WTC11 (cell line): ENCODE measurements at regions not wholly inside any gene's neighbourhood (a gene's known extent, or its start where the extent isn't known, plus 50 kb on each side); places are given as distances from the start of the nearest gene placed in this dataset.

Source experiments
- ATAC-seq: fragments of 200-7000 bp; cut with Tn5 transposase; 2 replicates; pipeline ENCODE4 v1.10.0; 2021; ENCODE audit warnings: mild to moderate bottlenecking, moderate library complexity
- CTCF ChIA-PET: fragments of 300-600 bp; sonication (Branson Sonifier 250); formaldehyde crosslinking; loops from one replicate; lab custom pipeline; 2021; ENCODE audit warnings: antibody characterized with exemption; lab: Charles Lee
- POLR2A ChIA-PET: fragments of 350-600 bp; sonication (Branson Sonifier 250); formaldehyde crosslinking; loops from one replicate; lab custom pipeline; 2021; ENCODE audit warnings: antibody characterized with exemption; lab: Charles Lee
- DNase-seq: peaks from one replicate; pipeline ENCODE4 v3.0.0; 2021; ENCODE audit warnings: low spot score
- H3K27ac Mint-ChIP-seq: 2 replicates; pipeline ENCODE4 v1.8.0; 2021; ENCODE audit warnings: mixed read lengths
- H3K27me3 Mint-ChIP-seq: 2 replicates; pipeline ENCODE4 v1.8.0; 2021; ENCODE audit warnings: low read depth, mild to moderate bottlenecking, moderate library complexity, mixed read lengths
- H3K36me3 Mint-ChIP-seq: 2 replicates; pipeline ENCODE4 v1.8.0; 2021; ENCODE audit warnings: mixed read lengths
- H3K4me1 Mint-ChIP-seq: 2 replicates; pipeline ENCODE4 v1.8.0; 2022; ENCODE audit warnings: mixed read lengths
- H3K4me3 Mint-ChIP-seq: 2 replicates; pipeline ENCODE4 v1.8.0; 2021; ENCODE audit warnings: mild to moderate bottlenecking, moderate library complexity, mixed read lengths
- H3K9me3 Mint-ChIP-seq: 2 replicates; pipeline ENCODE4 v1.8.0; 2021; ENCODE audit warnings: mixed read lengths
- AFF4 ChIP-seq: sonication (generic); formaldehyde crosslinking; IDR thresholded peaks from 2 replicates; pipeline ENCODE4 v1.8.1; 2023; ENCODE audit warnings: mild to moderate bottlenecking, missing genetic modification reagents, borderline replicate concordance
- ATF1 ChIP-seq: sonication (generic); formaldehyde crosslinking; IDR thresholded peaks from 2 replicates; pipeline ENCODE4 v1.8.1; 2023; ENCODE audit warnings: mild to moderate bottlenecking, moderate library complexity, missing genetic modification reagents
- ATF3 ChIP-seq: sonication (generic); formaldehyde crosslinking; conservative IDR thresholded peaks from 2 replicates; pipeline ENCODE4 v1.8.1; 2022; ENCODE audit warnings: mild to moderate bottlenecking, missing genetic modification reagents
- CTCF ChIP-seq: fragments of 200-600 bp; IDR thresholded peaks from 2 replicates; pipeline ENCODE4 v1.8.0; 2022; ENCODE audit warnings: antibody characterized with exemption
- ETV6 ChIP-seq: sonication (generic); formaldehyde crosslinking; IDR thresholded peaks from 2 replicates; pipeline ENCODE4 v1.8.1; 2022; ENCODE audit warnings: mild to moderate bottlenecking, missing genetic modification reagents
- GABPB1 ChIP-seq: sonication (generic); formaldehyde crosslinking; IDR thresholded peaks from 2 replicates; pipeline ENCODE4 v1.8.1; 2023; ENCODE audit warnings: mild to moderate bottlenecking, missing genetic modification reagents
- GTF2I ChIP-seq: fragments of 250-450 bp; sonication (Bioruptor Pico); conservative IDR thresholded peaks from 2 replicates; pipeline ENCODE4 v1.4.0; 2021; ENCODE audit warnings: mild to moderate bottlenecking
- IRF1 ChIP-seq: sonication (generic); formaldehyde crosslinking; IDR thresholded peaks from 2 replicates; pipeline ENCODE4 v1.8.0; 2023; ENCODE audit warnings: missing genetic modification reagents
- JUN ChIP-seq: sonication (generic); formaldehyde crosslinking; IDR thresholded peaks from 2 replicates; pipeline ENCODE4 v1.8.0; 2023; ENCODE audit warnings: mild to moderate bottlenecking, missing genetic modification reagents
- NFATC4 ChIP-seq: fragments of 250-450 bp; sonication (Bioruptor Pico); IDR thresholded peaks from 2 replicates; pipeline ENCODE4 v1.9.0; 2021; ENCODE audit warnings: mild to moderate bottlenecking
- NR2C2 ChIP-seq: sonication (generic); formaldehyde crosslinking; IDR thresholded peaks from 2 replicates; pipeline ENCODE4 v1.8.0; 2022; ENCODE audit warnings: mild to moderate bottlenecking, missing genetic modification reagents
- PRDM15 ChIP-seq: sonication (generic); formaldehyde crosslinking; IDR thresholded peaks from 2 replicates; pipeline ENCODE4 v1.8.0; 2022; ENCODE audit warnings: missing genetic modification reagents
- SMAD3 ChIP-seq: sonication (generic); formaldehyde crosslinking; IDR thresholded peaks from 2 replicates; pipeline ENCODE4 v1.8.0; 2022; ENCODE audit warnings: missing genetic modification reagents, mild to moderate bottlenecking, borderline replicate concordance
- SMAD4 ChIP-seq: sonication (generic); formaldehyde crosslinking; IDR thresholded peaks from 2 replicates; pipeline ENCODE4 v1.8.0; 2022; ENCODE audit warnings: mild to moderate bottlenecking, missing genetic modification reagents
- SOX15 ChIP-seq: fragments of 250-450 bp; sonication (Bioruptor Pico); IDR thresholded peaks from 2 replicates; pipeline ENCODE4 v1.9.0; 2021; ENCODE audit warnings: mild to moderate bottlenecking
- TEAD1 ChIP-seq: sonication (generic); formaldehyde crosslinking; IDR thresholded peaks from 2 replicates; pipeline ENCODE4 v1.8.0; 2022; ENCODE audit warnings: mild to moderate bottlenecking, missing genetic modification reagents
- TP53 ChIP-seq: sonication (generic); formaldehyde crosslinking; IDR thresholded peaks from 2 replicates; pipeline ENCODE4 v1.8.1; 2023; ENCODE audit warnings: mild to moderate bottlenecking, missing genetic modification reagents
- ZNF232 ChIP-seq: sonication (generic); formaldehyde crosslinking; IDR thresholded peaks from 2 replicates; pipeline ENCODE4 v1.8.0; 2022; ENCODE audit warnings: mild to moderate bottlenecking, missing genetic modification reagents
- ZNF263 ChIP-seq: sonication (generic); formaldehyde crosslinking; IDR thresholded peaks from 2 replicates; pipeline ENCODE4 v1.8.1; 2022; ENCODE audit warnings: low read depth, mild to moderate bottlenecking, moderate library complexity, missing genetic modification reagents
- ZNF396 ChIP-seq: fragments of 250-450 bp; sonication (Bioruptor Pico); IDR thresholded peaks from 2 replicates; pipeline ENCODE4 v1.8.0; 2021; ENCODE audit warnings: mild to moderate bottlenecking, moderate library complexity, borderline replicate concordance

GRCh38 chr3:117131259-117131658 lies 421.7 kb downstream of the TUSC7 start:
- POLR2A ChIA-PET, result no interaction called here
- Mint-ChIP-seq H3K36me3 (no peaks in the 10 kb centered on the region), H3K4me3 (no peak overlapping the region), H3K27ac (no peak overlapping the region), H3K9me3 (no peaks in the 10 kb centered on the region), H3K4me1 (peaks cover 11% of the 10 kb centered on the region), H3K27me3 (no peaks in the 10 kb centered on the region)
- no peak; the same call in 1 of the 2 replicates for ATAC-seq
- CTCF ChIA-PET, result no interaction called here
- peak; percentile 13 for DNase-seq
- no peak for TF ChIP-seq ETV6 (CRISPR knock-in tag)
- no peak for TF ChIP-seq JUN (CRISPR knock-in tag)
- TF ChIP-seq AFF4 (CRISPR knock-in tag), result no peak

- no peaks in the 10 kb centered on the region for H3K36me3 Mint-ChIP-seq
- DNase-seq (no peak), ATAC-seq (no peak)
- H3K27ac Mint-ChIP-seq, result no peak overlapping the region
- H3K27me3 Mint-ChIP-seq, result no peaks in the 10 kb centered on the region
- ChIA-PET CTCF (no interaction called here), POLR2A (no interaction called here)
- H3K9me3 Mint-ChIP-seq, result no peaks in the 10 kb centered on the region
- no peak overlapping the region for H3K4me3 Mint-ChIP-seq
- no peak for TF ChIP-seq CTCF
- TF ChIP-seq GABPB1 (CRISPR knock-in tag), result no peak
- no peak for TF ChIP-seq SOX15 (CRISPR knock-in tag)
- no peak for TF ChIP-seq ZNF263
- TF ChIP-seq TEAD1 (CRISPR knock-in tag), result no peak
- TF ChIP-seq TP53 (CRISPR knock-in tag), result no peak
- TF ChIP-seq ZNF232 (CRISPR knock-in tag), result no peak
- no peak for TF ChIP-seq SMAD4 (CRISPR knock-in tag)
- TF ChIP-seq GTF2I, result no peak
- TF ChIP-seq ATF1 (CRISPR knock-in tag), result no peak
- no peak for TF ChIP-seq SMAD3 (CRISPR knock-in tag)
- no peak for TF ChIP-seq NFATC4 (CRISPR knock-in tag)
- peaks cover 9% of the 10 kb centered on the region for H3K4me1 Mint-ChIP-seq
These were observed 423.5 kb downstream of the TUSC7 start for GRCh38 chr3:117133066-117133465.

- no peak overlapping the region for H3K4me3 Mint-ChIP-seq
- H3K9me3 Mint-ChIP-seq, result peaks cover 5% of the 10 kb centered on the region; the same call in 1 of the 2 replicates
- H3K27ac Mint-ChIP-seq, result no peak overlapping the region
- ATAC-seq, result no peak
- DNase-seq, result no peak
- no peak for TF ChIP-seq NR2C2 (CRISPR knock-in tag)
- H3K27me3 Mint-ChIP-seq, result no peaks in the 10 kb centered on the region
- peaks cover 6% of the 10 kb centered on the region for H3K4me1 Mint-ChIP-seq
- H3K36me3 Mint-ChIP-seq, result no peaks in the 10 kb centered on the region
- POLR2A ChIA-PET, result no interaction called here
- CTCF ChIA-PET, result interaction anchor here (1.4 kb wide), 1 partner anchor 364 kb away, joined by 4 read pairs; no protein-coding TSS in a partner anchor
These were observed 425.6 kb downstream of the TUSC7 start for GRCh38 chr3:117135207-117135606.

- ChIA-PET POLR2A (no interaction called here), CTCF (interaction anchor here (1.4 kb wide), 1 partner anchor 365 kb away, joined by 4 read pairs; no protein-coding TSS in a partner anchor)
- ATAC-seq, result no peak
- Mint-ChIP-seq H3K4me1 (peaks cover 3% of the 10 kb centered on the region), H3K27me3 (no peaks in the 10 kb centered on the region), H3K36me3 (no peaks in the 10 kb centered on the region), H3K9me3 (peaks cover 5% of the 10 kb centered on the region; the same call in 1 of the 2 replicates), H3K27ac (no peak overlapping the region), H3K4me3 (no peak overlapping the region)
- no peak for DNase-seq
- no peak for TF ChIP-seq IRF1 (CRISPR knock-in tag)
- no peak for TF ChIP-seq ATF3 (CRISPR knock-in tag)
- TF ChIP-seq PRDM15 (CRISPR knock-in tag), result no peak
- TF ChIP-seq ZNF396, result no peak
These were observed 426.4 kb downstream of the TUSC7 start for GRCh38 chr3:117136003-117136402.
